Lower leg skin (tissue), 3 donors: ENCODE measurements at regions not wholly inside any gene's neighbourhood (a gene's known extent, or its start where the extent isn't known, plus 50 kb on each side); places are given as distances from the start of the nearest gene placed in this dataset.
"Not testable (repeated sequence)": the region's sequence is repeated elsewhere in the genome, so short reads cannot be mapped to it uniquely, and the experiment has no call there.

Experiments used
- POLR2A ChIP-seq, 2 donors: fragments of 450-650 bp; IDR thresholded peaks; one replicate each; pipeline ENCODE4 v1.6.1; 2016 to 2017; ENCODE audit warnings: antibody characterized with exemption in 2 of 2, mild to moderate bottlenecking in 1 of 2, moderate library complexity in 1 of 2
- TF ChIP-seq, protein P1 (sequence below), 3 donors: fragments of 450-650 bp; IDR thresholded peaks; one replicate each; pipeline ENCODE4 v1.5.1; 2016; ENCODE audit warnings: antibody characterized with exemption in 3 of 3, mild to moderate bottlenecking in 3 of 3, moderate library complexity in 2 of 3

DNA sequence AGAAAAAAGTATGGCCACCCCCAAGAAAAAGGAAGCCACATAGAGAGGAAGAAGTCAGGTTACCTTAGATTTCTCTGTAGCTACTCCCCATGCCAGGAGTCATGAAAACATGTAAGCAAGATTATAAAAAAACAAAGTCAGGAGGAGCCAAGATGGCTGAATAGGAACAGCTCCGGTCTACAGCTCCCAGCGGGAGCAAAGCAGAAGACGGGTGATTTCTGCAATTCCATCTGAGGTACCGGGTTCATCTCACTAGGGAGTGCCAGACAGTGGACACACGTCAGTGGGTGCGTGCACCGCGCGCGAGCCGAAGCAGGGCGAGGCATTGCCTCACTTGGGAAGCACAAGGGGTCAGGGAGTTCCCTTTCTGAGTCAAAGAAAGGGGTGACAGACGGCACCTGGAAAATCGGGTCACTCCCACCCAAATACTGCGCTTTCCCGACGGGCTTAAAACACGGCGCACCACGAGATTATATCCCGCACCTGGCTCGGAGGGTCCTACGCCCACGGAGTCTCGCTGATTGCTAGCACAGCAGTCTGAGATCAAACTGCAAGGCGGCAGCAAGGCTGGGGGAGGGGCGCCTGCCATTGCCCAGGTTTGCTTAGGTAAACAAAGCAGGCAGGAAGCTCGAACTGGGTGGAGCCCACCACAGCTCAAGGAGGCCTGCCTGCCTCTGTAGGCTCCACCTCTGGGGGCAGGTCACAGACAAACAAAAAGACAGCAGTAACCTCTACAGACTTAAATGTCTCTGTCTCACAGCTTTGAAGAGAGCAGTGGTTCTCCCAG lies 347.3 kb downstream of the HINT1 start:
- TF ChIP-seq, protein P1, sequence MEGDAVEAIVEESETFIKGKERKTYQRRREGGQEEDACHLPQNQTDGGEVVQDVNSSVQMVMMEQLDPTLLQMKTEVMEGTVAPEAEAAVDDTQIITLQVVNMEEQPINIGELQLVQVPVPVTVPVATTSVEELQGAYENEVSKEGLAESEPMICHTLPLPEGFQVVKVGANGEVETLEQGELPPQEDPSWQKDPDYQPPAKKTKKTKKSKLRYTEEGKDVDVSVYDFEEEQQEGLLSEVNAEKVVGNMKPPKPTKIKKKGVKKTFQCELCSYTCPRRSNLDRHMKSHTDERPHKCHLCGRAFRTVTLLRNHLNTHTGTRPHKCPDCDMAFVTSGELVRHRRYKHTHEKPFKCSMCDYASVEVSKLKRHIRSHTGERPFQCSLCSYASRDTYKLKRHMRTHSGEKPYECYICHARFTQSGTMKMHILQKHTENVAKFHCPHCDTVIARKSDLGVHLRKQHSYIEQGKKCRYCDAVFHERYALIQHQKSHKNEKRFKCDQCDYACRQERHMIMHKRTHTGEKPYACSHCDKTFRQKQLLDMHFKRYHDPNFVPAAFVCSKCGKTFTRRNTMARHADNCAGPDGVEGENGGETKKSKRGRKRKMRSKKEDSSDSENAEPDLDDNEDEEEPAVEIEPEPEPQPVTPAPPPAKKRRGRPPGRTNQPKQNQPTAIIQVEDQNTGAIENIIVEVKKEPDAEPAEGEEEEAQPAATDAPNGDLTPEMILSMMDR (IDR thresholded peaks at IDR 0.05), result not testable (repeated sequence)
- TF ChIP-seq POLR2A (IDR thresholded peaks at IDR 0.05), result not testable (repeated sequence)
